Transverse colon (tissue), 4 donors: ENCODE measurements at regions not wholly inside any gene's neighbourhood (a gene's known extent, or its start where the extent isn't known, plus 50 kb on each side); places are given as distances from the start of the nearest gene placed in this dataset.

Experiments used
- DNase-seq: peaks from one replicate; pipeline ENCODE4 v3.0.0-alpha.2; 2019
- H3K27ac ChIP-seq, 4 donors: fragments of 200-600 bp; sonication (generic); 2 replicates each; pipeline ENCODE4 v1.5.1; 2016 to 2018; ENCODE audit warnings: inconsistent platforms in 4 of 4
- H3K27me3 ChIP-seq: fragments of 200-600 bp; sonication (generic); 2 replicates; pipeline ENCODE4 v1.5.1; 2017; ENCODE audit warnings: inconsistent platforms
- H3K36me3 ChIP-seq, 4 donors: fragments of 200-600 bp; sonication (generic); 2 replicates each; pipeline ENCODE4 v1.5.1; 2017 to 2019; ENCODE audit warnings: inconsistent platforms in 4 of 4
- H3K4me1 ChIP-seq, 4 donors: fragments of 200-600 bp; sonication (generic); 2 replicates each; pipeline ENCODE4 v1.5.1; 2017 to 2020; ENCODE audit warnings: inconsistent platforms in 4 of 4
- H3K4me3 ChIP-seq, 4 donors: fragments of 200-600 bp; sonication (generic); 1 replicate in 1 of 4; 2 replicates in 3 of 4; pipeline versions ENCODE4 v1.5.1 to v1.6.1; 2017 to 2019; ENCODE audit warnings: inconsistent platforms in 4 of 4
- H3K9me3 ChIP-seq, 2 donors: fragments of 200-600 bp; sonication (generic); 2 replicates each; pipeline ENCODE4 v1.5.1; 2017 to 2019; ENCODE audit warnings: inconsistent platforms in 2 of 2
- EP300 ChIP-seq: sonication (generic); formaldehyde crosslinking; IDR thresholded peaks from one replicate; pipeline ENCODE4 v1.6.1; 2017; ENCODE audit warnings: antibody characterized with exemption, low read depth
- POLR2A ChIP-seq: fragments of 450-650 bp; IDR thresholded peaks from one replicate; pipeline ENCODE4 v1.6.1; 2016; ENCODE audit warnings: antibody characterized with exemption, mild to moderate bottlenecking, moderate library complexity
- POLR2AphosphoS5 ChIP-seq, 3 donors: sonication (generic); formaldehyde crosslinking; IDR thresholded peaks; one replicate each; pipeline ENCODE4 v1.6.1; 2016; ENCODE audit warnings: antibody characterized with exemption in 3 of 3
- WGBS, 2 donors: methylation state at CpG; one replicate each; pipeline ENCODE4 v1.1.5; 2018; ENCODE audit warnings: low coverage in 1 of 2; 5-methylcytosine and 5-hydroxymethylcytosine counted together
- in situ Hi-C, 4 donors: fragments of 200-750 bp; cut with MboI; loops; one replicate each; pipeline versions ENCODE4 v1.15.0 to v1.15.1; 2017; ENCODE audit warnings: low sequenced_read_pairs in 3 of 4, low pct_ligation_motif_present in 1 of 4, low pct_unique_long_range_greater_than_20kb in 1 of 4
- intact Hi-C: fragments of 100-400 bp; cut with DNase I; formaldehyde crosslinking; loops from one replicate; pipeline ENCODE4 v1.15.1; 2023; ENCODE audit warnings: low total_unique reads
- TF ChIP-seq, protein P1 (sequence below), 5 experiments: fragments of 200-600 bp in 3 of 5; fragments of 450-650 bp in 2 of 5; sonication (generic) in 3 of 5; IDR thresholded peaks; 1 replicate in 2 of 5; 2 replicates in 3 of 5; pipeline ENCODE4 v1.5.1; 2016 to 2017; ENCODE audit warnings: antibody characterized with exemption in 5 of 5, inconsistent platforms in 3 of 5, mild to moderate bottlenecking in 2 of 5, moderate library complexity in 1 of 5

DNA sequence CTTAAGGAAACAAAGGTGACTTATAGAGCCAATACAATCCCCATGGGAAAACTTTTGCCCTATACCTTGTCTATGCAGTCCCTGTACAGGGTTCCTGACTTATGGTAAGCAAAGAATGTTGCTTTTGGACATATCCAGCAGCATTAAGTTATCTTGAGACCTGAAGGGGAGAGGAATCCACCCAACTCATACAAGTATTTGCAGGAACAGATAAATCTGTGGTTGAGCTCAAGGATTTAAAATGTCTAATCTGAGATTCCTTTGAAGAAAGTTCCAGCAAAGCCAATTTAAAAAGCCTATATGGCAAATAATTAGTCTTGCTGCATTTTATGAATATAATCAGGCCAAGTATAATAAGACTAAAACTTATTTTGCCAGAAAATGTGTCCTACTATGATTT, 739.5 kb upstream of the CDH2 start:
- Histone ChIP-seq H3K27ac (no peak overlapping the region), H3K4me3 (no peak overlapping the region), H3K36me3 (no peaks in the 10 kb centered on the region), H3K9me3 (no peaks in the 10 kb centered on the region), H3K4me1 (no peaks in the 10 kb centered on the region), H3K27me3 (no peaks in the 10 kb centered on the region)
- in situ Hi-C loops (no loop called here), intact Hi-C loops (no loop called here)
- TF ChIP-seq EP300 (no peak), POLR2AphosphoS5 (IDR thresholded peaks at IDR 0.05) (no peak), POLR2A (no peak)
- TF ChIP-seq, protein P1, sequence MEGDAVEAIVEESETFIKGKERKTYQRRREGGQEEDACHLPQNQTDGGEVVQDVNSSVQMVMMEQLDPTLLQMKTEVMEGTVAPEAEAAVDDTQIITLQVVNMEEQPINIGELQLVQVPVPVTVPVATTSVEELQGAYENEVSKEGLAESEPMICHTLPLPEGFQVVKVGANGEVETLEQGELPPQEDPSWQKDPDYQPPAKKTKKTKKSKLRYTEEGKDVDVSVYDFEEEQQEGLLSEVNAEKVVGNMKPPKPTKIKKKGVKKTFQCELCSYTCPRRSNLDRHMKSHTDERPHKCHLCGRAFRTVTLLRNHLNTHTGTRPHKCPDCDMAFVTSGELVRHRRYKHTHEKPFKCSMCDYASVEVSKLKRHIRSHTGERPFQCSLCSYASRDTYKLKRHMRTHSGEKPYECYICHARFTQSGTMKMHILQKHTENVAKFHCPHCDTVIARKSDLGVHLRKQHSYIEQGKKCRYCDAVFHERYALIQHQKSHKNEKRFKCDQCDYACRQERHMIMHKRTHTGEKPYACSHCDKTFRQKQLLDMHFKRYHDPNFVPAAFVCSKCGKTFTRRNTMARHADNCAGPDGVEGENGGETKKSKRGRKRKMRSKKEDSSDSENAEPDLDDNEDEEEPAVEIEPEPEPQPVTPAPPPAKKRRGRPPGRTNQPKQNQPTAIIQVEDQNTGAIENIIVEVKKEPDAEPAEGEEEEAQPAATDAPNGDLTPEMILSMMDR (IDR thresholded peaks at IDR 0.05) = no peak
- no peak for DNase-seq

DNA sequence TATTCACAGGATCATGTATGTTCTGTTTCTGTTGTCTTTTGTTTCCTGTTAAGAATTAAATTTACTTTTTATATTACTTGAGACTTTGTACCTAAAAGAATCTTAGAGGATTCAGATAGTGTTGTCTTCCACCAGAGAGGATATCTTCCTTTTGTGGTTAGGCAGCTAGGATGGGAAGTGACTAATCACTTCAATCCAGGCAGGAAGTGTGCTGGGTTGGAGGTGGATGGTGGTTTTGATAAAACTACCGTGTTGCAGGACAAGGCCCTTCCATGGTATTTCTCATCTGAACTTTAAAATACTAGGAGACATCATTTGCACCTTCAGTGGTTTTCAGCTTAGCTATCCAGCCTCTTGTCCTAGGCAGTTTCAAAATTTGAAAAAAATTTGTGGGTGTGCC, 728.6 kb upstream of the CDH2 start:
- Histone ChIP-seq H3K4me1 (no peaks in the 10 kb centered on the region), H3K36me3 (no peaks in the 10 kb centered on the region), H3K4me3 (no peak overlapping the region), H3K27me3 (no peaks in the 10 kb centered on the region), H3K27ac (no peak overlapping the region), H3K9me3 (no peaks in the 10 kb centered on the region)
- in situ Hi-C loops = no loop called here
- DNase-seq = no peak
- TF ChIP-seq POLR2A = no peak
- TF ChIP-seq, protein P1 (IDR thresholded peaks at IDR 0.05) = no peak
- TF ChIP-seq EP300 = no peak
- no peak for TF ChIP-seq POLR2AphosphoS5 (IDR thresholded peaks at IDR 0.05)
- 33 to 45% methylated on average over 1 of the region's 1 CpG for WGBS, 2 donors
- intact Hi-C loops = no loop called here

DNA sequence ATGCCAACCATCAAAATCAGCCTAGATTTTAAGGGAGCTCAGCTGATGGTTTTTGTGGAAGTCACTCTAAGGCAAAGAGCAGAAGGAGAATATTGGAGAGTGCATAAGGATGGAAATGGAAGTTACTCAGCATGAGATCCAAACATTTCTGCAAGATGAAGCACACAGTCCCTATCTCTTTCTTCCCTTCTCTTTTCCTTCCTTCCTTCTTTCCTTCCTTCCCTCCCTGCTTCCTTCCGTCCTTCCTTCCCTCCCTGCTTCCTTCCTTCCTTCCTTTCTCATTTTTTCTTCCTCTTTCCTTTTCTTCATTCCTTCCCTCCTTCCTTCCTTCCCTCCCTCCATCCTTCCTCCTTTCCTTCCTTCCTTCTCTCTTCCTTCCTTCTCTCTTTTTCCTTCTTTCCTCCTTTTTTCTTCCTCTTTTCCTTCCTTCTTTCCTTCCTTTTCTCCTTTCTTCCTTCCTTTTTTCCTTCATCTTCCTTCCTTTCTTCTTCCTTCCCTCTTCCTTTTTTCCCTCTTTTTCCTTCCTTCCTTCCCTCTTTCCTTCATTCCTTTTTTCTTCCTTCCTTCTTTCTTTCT, 727.9 kb upstream of the CDH2 start:
- in situ Hi-C loops (no loop called here), intact Hi-C loops (no loop called here)
- H3K4me1 ChIP-seq = no peaks in the 10 kb centered on the region
- no peaks in the 10 kb centered on the region for H3K27me3 ChIP-seq
- WGBS, 2 donors = 26 to 54% methylated on average over 1 of the region's 1 CpG
- no peak overlapping the region for H3K27ac ChIP-seq
- H3K36me3 ChIP-seq = no peaks in the 10 kb centered on the region
- no peaks in the 10 kb centered on the region for H3K9me3 ChIP-seq
- no peak for TF ChIP-seq POLR2AphosphoS5 (IDR thresholded peaks at IDR 0.05)
- TF ChIP-seq EP300 = no peak
- TF ChIP-seq, protein P1 (IDR thresholded peaks at IDR 0.05) = no peak
- no peak for TF ChIP-seq POLR2A
- no peak for DNase-seq
- no peak overlapping the region for H3K4me3 ChIP-seq

DNA sequence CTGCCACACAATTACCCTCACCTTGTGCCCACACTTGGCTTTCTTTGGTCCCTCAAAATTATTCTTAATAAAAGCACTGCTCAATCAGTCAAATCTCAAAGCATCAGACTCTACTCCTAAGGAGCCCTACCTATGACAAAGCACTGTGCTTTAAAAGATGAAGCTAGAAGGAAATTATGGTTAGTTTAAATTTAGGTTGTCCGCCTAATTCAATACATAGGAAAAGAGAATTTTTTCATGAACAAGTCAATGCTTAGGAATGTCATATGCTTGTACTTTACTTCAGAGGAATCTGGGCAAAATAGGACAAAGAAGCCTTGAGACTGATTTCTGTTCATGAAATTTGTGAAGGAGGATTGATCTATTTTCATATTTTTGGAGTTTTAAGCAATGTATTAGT, 726.4 kb upstream of the CDH2 start:
- H3K4me3 ChIP-seq = no peak overlapping the region
- no peak overlapping the region for H3K27ac ChIP-seq
- H3K27me3 ChIP-seq = no peaks in the 10 kb centered on the region
- H3K4me1 ChIP-seq = no peaks in the 10 kb centered on the region
- H3K9me3 ChIP-seq = no peaks in the 10 kb centered on the region
- TF ChIP-seq POLR2A = no peak
- TF ChIP-seq EP300 = no peak
- TF ChIP-seq POLR2AphosphoS5 (IDR thresholded peaks at IDR 0.05) = no peak
- TF ChIP-seq, protein P1 (IDR thresholded peaks at IDR 0.05) = no peak
- in situ Hi-C loops (no loop called here), intact Hi-C loops (no loop called here)
- DNase-seq = no peak
- no peaks in the 10 kb centered on the region for H3K36me3 ChIP-seq
- 46 to 92% methylated on average over 1 of the region's 1 CpG for WGBS, 2 donors
